T-helper 1 cell treated with Interleukin-12 subunit alpha and Interleukin-12 subunit beta and Interleukin-4 antibody, amounts not matched to agents 30 μg/mL and 1 μg/mL, for 36 hours (primary cell): ENCODE measurements at regions not wholly inside any gene's neighbourhood (a gene's known extent, or its start where the extent isn't known, plus 50 kb on each side); places are given as distances from the start of the nearest gene placed in this dataset.

Source experiments
- H3K27ac Mint-ChIP-seq: one replicate; pipeline ENCODE4 v1.8.0; 2021; ENCODE audit warnings: mild to moderate bottlenecking, mixed read lengths
- H3K27me3 Mint-ChIP-seq: one replicate; pipeline ENCODE4 v1.8.0; 2021; ENCODE audit warnings: low read depth, mixed read lengths
- H3K36me3 Mint-ChIP-seq: one replicate; pipeline ENCODE4 v1.8.0; 2021; ENCODE audit warnings: low read depth, mixed read lengths
- H3K4me1 Mint-ChIP-seq: one replicate; pipeline ENCODE4 v1.8.0; 2021; ENCODE audit warnings: low read depth, mixed read lengths
- H3K4me3 Mint-ChIP-seq: one replicate; pipeline ENCODE4 v1.8.0; 2021; ENCODE audit warnings: mild to moderate bottlenecking, moderate library complexity, mixed read lengths
- H3K9me3 Mint-ChIP-seq: one replicate; pipeline ENCODE4 v1.8.0; 2021; ENCODE audit warnings: mixed read lengths

GRCh38 chr4:112881842-112882241 lies 167.6 kb upstream of the ANK2 start:
- Mint-ChIP-seq H3K36me3 (no peaks in the 10 kb centered on the region), H3K27ac (no peak overlapping the region), H3K27me3 (peaks cover 4% of the 10 kb centered on the region), H3K4me3 (no peak overlapping the region), H3K4me1 (no peaks in the 10 kb centered on the region), H3K9me3 (no peaks in the 10 kb centered on the region)

- H3K4me1 Mint-ChIP-seq: no peaks in the 10 kb centered on the region
- no peak overlapping the region for H3K4me3 Mint-ChIP-seq
- no peaks in the 10 kb centered on the region for H3K36me3 Mint-ChIP-seq
- no peaks in the 10 kb centered on the region for H3K27me3 Mint-ChIP-seq
- no peak overlapping the region for H3K27ac Mint-ChIP-seq
- H3K9me3 Mint-ChIP-seq: no peaks in the 10 kb centered on the region
Observed at GRCh38 chr4:112882286-112882685, 167.2 kb upstream of the ANK2 start.

- no peaks in the 10 kb centered on the region for H3K9me3 Mint-ChIP-seq
- H3K4me3 Mint-ChIP-seq: no peak overlapping the region
- no peak overlapping the region for H3K27ac Mint-ChIP-seq
- no peaks in the 10 kb centered on the region for H3K4me1 Mint-ChIP-seq
- no peaks in the 10 kb centered on the region for H3K36me3 Mint-ChIP-seq
- H3K27me3 Mint-ChIP-seq: no peaks in the 10 kb centered on the region
Observed at GRCh38 chr4:112884406-112884805, 165.0 kb upstream of the ANK2 start.

- Mint-ChIP-seq H3K4me3 (no peak overlapping the region), H3K36me3 (no peaks in the 10 kb centered on the region), H3K27me3 (no peaks in the 10 kb centered on the region), H3K9me3 (no peaks in the 10 kb centered on the region), H3K27ac (no peak overlapping the region), H3K4me1 (no peaks in the 10 kb centered on the region)
Observed at GRCh38 chr4:112885897-112886296, 163.6 kb upstream of the ANK2 start.

GRCh38 chr4:112888622-112889021 lies 160.8 kb upstream of the ANK2 start:
- H3K9me3 Mint-ChIP-seq: no peaks in the 10 kb centered on the region
- H3K4me1 Mint-ChIP-seq: no peaks in the 10 kb centered on the region
- no peak overlapping the region for H3K4me3 Mint-ChIP-seq
- H3K27me3 Mint-ChIP-seq: no peaks in the 10 kb centered on the region
- H3K36me3 Mint-ChIP-seq: no peaks in the 10 kb centered on the region
- no peak overlapping the region for H3K27ac Mint-ChIP-seq

- Mint-ChIP-seq H3K27ac (no peak overlapping the region), H3K4me3 (no peak overlapping the region), H3K4me1 (no peaks in the 10 kb centered on the region), H3K36me3 (no peaks in the 10 kb centered on the region), H3K9me3 (no peaks in the 10 kb centered on the region), H3K27me3 (no peaks in the 10 kb centered on the region)
Observed at GRCh38 chr4:112889199-112889598, 160.3 kb upstream of the ANK2 start.

GRCh38 chr4:112889619-112890527 lies 159.6 kb upstream of the ANK2 start:
- Mint-ChIP-seq H3K9me3 (no peaks in the 10 kb centered on the region), H3K36me3 (no peaks in the 10 kb centered on the region), H3K27ac (no peak overlapping the region), H3K4me1 (no peaks in the 10 kb centered on the region), H3K27me3 (no peaks in the 10 kb centered on the region), H3K4me3 (no peak overlapping the region)

- Mint-ChIP-seq H3K4me3 (no peak overlapping the region), H3K4me1 (no peaks in the 10 kb centered on the region), H3K9me3 (no peaks in the 10 kb centered on the region), H3K27me3 (peaks cover 16% of the 10 kb centered on the region), H3K36me3 (no peaks in the 10 kb centered on the region), H3K27ac (no peak overlapping the region)
Observed at GRCh38 chr4:112894480-112894879, 155.0 kb upstream of the ANK2 start.

- Mint-ChIP-seq H3K4me1 (no peaks in the 10 kb centered on the region), H3K27ac (no peak overlapping the region), H3K27me3 (peaks cover 16% of the 10 kb centered on the region), H3K4me3 (no peak overlapping the region), H3K9me3 (no peaks in the 10 kb centered on the region), H3K36me3 (no peaks in the 10 kb centered on the region)
Observed at GRCh38 chr4:112894951-112895350, 154.5 kb upstream of the ANK2 start.

GRCh38 chr4:112895811-112896608 lies 153.4 kb upstream of the ANK2 start:
- Mint-ChIP-seq H3K4me3 (no peak overlapping the region), H3K36me3 (no peaks in the 10 kb centered on the region), H3K27ac (no peak overlapping the region), H3K4me1 (no peaks in the 10 kb centered on the region), H3K27me3 (peaks cover 24% of the 10 kb centered on the region), H3K9me3 (no peaks in the 10 kb centered on the region)

GRCh38 chr4:112896609-112897190 lies 152.8 kb upstream of the ANK2 start:
- no peak overlapping the region for H3K27ac Mint-ChIP-seq
- no peaks in the 10 kb centered on the region for H3K9me3 Mint-ChIP-seq
- H3K27me3 Mint-ChIP-seq: peaks cover 24% of the 10 kb centered on the region
- H3K4me3 Mint-ChIP-seq: no peak overlapping the region
- no peaks in the 10 kb centered on the region for H3K36me3 Mint-ChIP-seq
- H3K4me1 Mint-ChIP-seq: no peaks in the 10 kb centered on the region

- no peaks in the 10 kb centered on the region for H3K9me3 Mint-ChIP-seq
- H3K36me3 Mint-ChIP-seq: no peaks in the 10 kb centered on the region
Observed at GRCh38 chr4:112897543-112897942, 151.9 kb upstream of the ANK2 start.

GRCh38 chr4:112898357-112899141 lies 150.9 kb upstream of the ANK2 start:
- Mint-ChIP-seq H3K9me3 (no peaks in the 10 kb centered on the region), H3K36me3 (no peaks in the 10 kb centered on the region), H3K27me3 (peaks cover 24% of the 10 kb centered on the region), H3K4me3 (no peak overlapping the region), H3K27ac (no peak overlapping the region), H3K4me1 (no peaks in the 10 kb centered on the region)

More at GRCh38 chr4:112897543-112897942, 151.9 kb upstream of the ANK2 start:
- Mint-ChIP-seq H3K4me1 (no peaks in the 10 kb centered on the region), H3K27me3 (peaks cover 24% of the 10 kb centered on the region), H3K27ac (no peak overlapping the region), H3K4me3 (no peak overlapping the region)

GRCh38 chr4:112900416-112900815 lies 149.0 kb upstream of the ANK2 start:
- Mint-ChIP-seq H3K4me3 (no peak overlapping the region), H3K36me3 (no peaks in the 10 kb centered on the region), H3K27ac (no peak overlapping the region), H3K9me3 (no peaks in the 10 kb centered on the region), H3K4me1 (no peaks in the 10 kb centered on the region), H3K27me3 (peaks cover 24% of the 10 kb centered on the region)
